Uterus (tissue), 2 donors: ENCODE measurements at regions not wholly inside any gene's neighbourhood (a gene's known extent, or its start where the extent isn't known, plus 50 kb on each side); places are given as distances from the start of the nearest gene placed in this dataset.

Experiments used
- POLR2A ChIP-seq, 2 donors: fragments of 450-650 bp; IDR thresholded peaks; one replicate each; pipeline ENCODE4 v1.6.1; 2016; ENCODE audit warnings: antibody characterized with exemption in 2 of 2, mild to moderate bottlenecking in 1 of 2, moderate library complexity in 1 of 2
- TF ChIP-seq, protein P1 (sequence below), 4 experiments: fragments of 200-600 bp in 2 of 4; fragments of 450-650 bp in 2 of 4; sonication (generic) in 2 of 4; IDR thresholded peaks; one replicate each; pipeline ENCODE4 v1.5.1; 2016 to 2019; ENCODE audit warnings: antibody characterized with exemption in 4 of 4, mild to moderate bottlenecking in 2 of 4, moderate library complexity in 1 of 4

DNA sequence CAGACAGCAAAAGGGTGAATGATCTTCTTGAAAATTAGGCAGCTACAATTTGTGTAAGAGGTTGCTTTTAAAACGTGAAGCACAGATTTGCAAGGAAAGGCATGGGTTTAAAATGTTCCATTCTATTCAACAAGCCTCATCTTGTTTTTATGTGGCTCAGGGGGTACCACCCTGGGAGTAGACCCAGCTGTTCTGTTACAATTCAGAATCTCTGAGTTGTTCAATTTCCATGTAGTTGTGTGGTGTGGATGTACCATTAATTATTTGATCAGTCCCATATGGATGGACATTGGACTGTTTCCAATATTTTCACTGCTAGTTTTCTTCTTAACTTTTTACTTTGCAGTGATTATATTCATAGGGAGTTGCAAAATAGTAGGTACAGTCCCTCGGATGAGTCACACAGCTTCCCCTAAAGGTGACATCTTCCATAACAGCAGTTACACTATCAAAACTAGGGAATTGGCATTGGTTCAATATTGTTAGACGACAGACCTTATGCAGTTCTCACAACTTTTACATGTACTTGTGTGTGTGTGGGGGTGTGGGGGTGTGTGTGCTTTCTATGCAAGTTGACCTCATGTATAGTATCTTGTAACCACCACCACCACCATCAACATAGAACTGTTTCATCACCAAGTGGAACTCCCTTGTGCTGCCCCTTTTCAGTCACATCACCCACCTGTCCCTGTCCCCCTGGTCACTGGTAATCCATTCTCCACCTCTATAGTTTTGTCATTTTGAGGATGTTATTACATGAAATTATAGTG is 59.0 kb upstream of the CAPRIN2 start:
- no peak for TF ChIP-seq POLR2A (IDR thresholded peaks at IDR 0.05)
- TF ChIP-seq, protein P1, sequence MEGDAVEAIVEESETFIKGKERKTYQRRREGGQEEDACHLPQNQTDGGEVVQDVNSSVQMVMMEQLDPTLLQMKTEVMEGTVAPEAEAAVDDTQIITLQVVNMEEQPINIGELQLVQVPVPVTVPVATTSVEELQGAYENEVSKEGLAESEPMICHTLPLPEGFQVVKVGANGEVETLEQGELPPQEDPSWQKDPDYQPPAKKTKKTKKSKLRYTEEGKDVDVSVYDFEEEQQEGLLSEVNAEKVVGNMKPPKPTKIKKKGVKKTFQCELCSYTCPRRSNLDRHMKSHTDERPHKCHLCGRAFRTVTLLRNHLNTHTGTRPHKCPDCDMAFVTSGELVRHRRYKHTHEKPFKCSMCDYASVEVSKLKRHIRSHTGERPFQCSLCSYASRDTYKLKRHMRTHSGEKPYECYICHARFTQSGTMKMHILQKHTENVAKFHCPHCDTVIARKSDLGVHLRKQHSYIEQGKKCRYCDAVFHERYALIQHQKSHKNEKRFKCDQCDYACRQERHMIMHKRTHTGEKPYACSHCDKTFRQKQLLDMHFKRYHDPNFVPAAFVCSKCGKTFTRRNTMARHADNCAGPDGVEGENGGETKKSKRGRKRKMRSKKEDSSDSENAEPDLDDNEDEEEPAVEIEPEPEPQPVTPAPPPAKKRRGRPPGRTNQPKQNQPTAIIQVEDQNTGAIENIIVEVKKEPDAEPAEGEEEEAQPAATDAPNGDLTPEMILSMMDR (IDR thresholded peaks at IDR 0.05) = no peak
